Lung (tissue), 11 donors: ENCODE measurements at regions not wholly inside any gene's neighbourhood (a gene's known extent, or its start where the extent isn't known, plus 50 kb on each side); places are given as distances from the start of the nearest gene placed in this dataset.

Source experiments
- ATAC-seq: fragments of 200-7000 bp; cut with Tn5 transposase; one replicate; pipeline ENCODE4 v1.9.1; 2020; ENCODE audit warnings: moderate number of reproducible peaks; ENCODE audit not compliant: insufficient read depth, low FRiP score
- DNase-seq, 3 donors: peaks; one replicate each; pipeline ENCODE4 v3.0.0-alpha.2; 2013 to 2017
- H3K27ac ChIP-seq, 2 donors: one replicate each; pipeline ENCODE4 v1.5.1; 2013; ENCODE audit warnings: mild to moderate bottlenecking in 2 of 2, moderate library complexity in 2 of 2, control low read depth in 1 of 2, inconsistent platforms in 1 of 2, low read depth in 1 of 2, low read length in 1 of 2
- H3K27me3 ChIP-seq, 3 donors: one replicate each; pipeline ENCODE4 v1.5.1; 2013; ENCODE audit warnings: low read length in 2 of 3; ENCODE audit not compliant: control insufficient read depth in 3 of 3, insufficient read depth in 3 of 3
- H3K36me3 ChIP-seq, 4 donors: one replicate each; pipeline ENCODE4 v1.5.1; 2013; ENCODE audit warnings: low read length in 4 of 4, mild to moderate bottlenecking in 1 of 4, moderate library complexity in 1 of 4; ENCODE audit not compliant: control insufficient read depth in 4 of 4, insufficient read depth in 4 of 4
- H3K4me1 ChIP-seq, 5 donors: one replicate each; pipeline ENCODE4 v1.5.1; 2013; ENCODE audit warnings: low read length in 5 of 5, mild to moderate bottlenecking in 2 of 5, moderate library complexity in 1 of 5; ENCODE audit not compliant: control insufficient read depth in 5 of 5, insufficient read depth in 5 of 5
- H3K4me3 ChIP-seq: one replicate; pipeline ENCODE4 v1.5.1; 2013; ENCODE audit warnings: mild to moderate bottlenecking, control low read depth, moderate library complexity
- H3K9ac ChIP-seq, 2 donors: one replicate each; pipeline ENCODE4 v1.5.1; 2013; ENCODE audit warnings: low read length in 2 of 2, control low read depth in 1 of 2; ENCODE audit not compliant: insufficient read depth in 1 of 2
- H3K9me3 ChIP-seq, 4 donors: one replicate each; pipeline ENCODE4 v1.5.1; 2013; ENCODE audit warnings: low read length in 3 of 4, mild to moderate bottlenecking in 1 of 4, moderate library complexity in 1 of 4; ENCODE audit not compliant: control insufficient read depth in 4 of 4, insufficient read depth in 3 of 4
- CTCF ChIP-seq: IDR thresholded peaks from 2 replicates; pipeline ENCODE4 v1.5.1; 2012; ENCODE audit warnings: mild to moderate bottlenecking; ENCODE audit errors: control extremely low read depth, extremely low read depth
- WGBS, 2 donors: extraction: QIAGEN DNeasy Blood & Tissue Kit; methylation state at CpG; one replicate each; pipeline ENCODE4 v1.1.7; 2013; 5-methylcytosine and 5-hydroxymethylcytosine counted together
- donor health status: control.
- donor health status: control.
- donor health status: Bipolar disorder and iron deficiency.
- donor health status: healthy.
- donor health status: DM: yes; HTN: yes; CAD: no.

GRCh38 chr2:164252568-164253287 is 368.6 kb downstream of the GRB14 start:
- no peak overlapping the region for H3K9ac ChIP-seq
- H3K27ac ChIP-seq: no peak overlapping the region
- ATAC-seq (no peak), DNase-seq (no peak)
- WGBS, 2 donors: 64 to 67% methylated on average over 2 of the region's 2 CpGs
- TF ChIP-seq CTCF: no peak
- H3K4me3 ChIP-seq: no peak overlapping the region
- H3K4me1 ChIP-seq: no peaks in the 10 kb centered on the region
- H3K27me3 ChIP-seq: no peaks in the 10 kb centered on the region
- H3K36me3 ChIP-seq: no peaks in the 10 kb centered on the region
- no peaks in the 10 kb centered on the region for H3K9me3 ChIP-seq

GRCh38 chr2:164243315-164243714 is 378.0 kb downstream of the GRB14 start:
- Histone ChIP-seq H3K36me3 (no peaks in the 10 kb centered on the region), H3K27me3 (no peaks in the 10 kb centered on the region), H3K9me3 (peaks cover 0 to 3% (median 0%) of the 10 kb centered on the region in 4 donors), H3K9ac (no peak overlapping the region), H3K4me1 (no peaks in the 10 kb centered on the region), H3K4me3 (no peak overlapping the region), H3K27ac (no peak overlapping the region)
- no peak for DNase-seq
- no peak for TF ChIP-seq CTCF
- no peak for ATAC-seq

GRCh38 chr2:164242409-164242808 is 378.9 kb downstream of the GRB14 start:
- no peaks in the 10 kb centered on the region for H3K4me1 ChIP-seq
- WGBS, 2 donors: 88 to 92% methylated on average over 3 of the region's 3 CpGs
- no peak for ATAC-seq

More at GRCh38 chr2:164242409-164242808, 378.9 kb downstream of the GRB14 start:
- Histone ChIP-seq H3K9ac (no peak overlapping the region), H3K27ac (no peak overlapping the region), H3K9me3 (peaks cover 0 to 3% (median 0%) of the 10 kb centered on the region in 4 donors), H3K4me3 (no peak overlapping the region), H3K27me3 (no peaks in the 10 kb centered on the region), H3K36me3 (no peaks in the 10 kb centered on the region)
- TF ChIP-seq CTCF: no peak
- no peak for DNase-seq
